GM10266 (cell line): ENCODE measurements at regions not wholly inside any gene's neighbourhood (a gene's known extent, or its start where the extent isn't known, plus 50 kb on each side); places are given as distances from the start of the nearest gene placed in this dataset.

ENCODE experiments used
- DNase-seq: peaks from one replicate; pipeline ENCODE4 v3.0.0; 2012; ENCODE audit errors: extremely low spot score
- CTCF ChIP-seq: IDR thresholded peaks from 2 replicates; pipeline ENCODE4 v1.5.1; 2012; ENCODE audit warnings: mild to moderate bottlenecking, low read depth; ENCODE audit not compliant: control insufficient read depth, insufficient read depth; ENCODE audit errors: missing control alignments

- no peak for DNase-seq
- TF ChIP-seq CTCF = no peak
Observed at GRCh38 chr13:109395014-109395413, 391.4 kb downstream of the IRS2 start.

DNA sequence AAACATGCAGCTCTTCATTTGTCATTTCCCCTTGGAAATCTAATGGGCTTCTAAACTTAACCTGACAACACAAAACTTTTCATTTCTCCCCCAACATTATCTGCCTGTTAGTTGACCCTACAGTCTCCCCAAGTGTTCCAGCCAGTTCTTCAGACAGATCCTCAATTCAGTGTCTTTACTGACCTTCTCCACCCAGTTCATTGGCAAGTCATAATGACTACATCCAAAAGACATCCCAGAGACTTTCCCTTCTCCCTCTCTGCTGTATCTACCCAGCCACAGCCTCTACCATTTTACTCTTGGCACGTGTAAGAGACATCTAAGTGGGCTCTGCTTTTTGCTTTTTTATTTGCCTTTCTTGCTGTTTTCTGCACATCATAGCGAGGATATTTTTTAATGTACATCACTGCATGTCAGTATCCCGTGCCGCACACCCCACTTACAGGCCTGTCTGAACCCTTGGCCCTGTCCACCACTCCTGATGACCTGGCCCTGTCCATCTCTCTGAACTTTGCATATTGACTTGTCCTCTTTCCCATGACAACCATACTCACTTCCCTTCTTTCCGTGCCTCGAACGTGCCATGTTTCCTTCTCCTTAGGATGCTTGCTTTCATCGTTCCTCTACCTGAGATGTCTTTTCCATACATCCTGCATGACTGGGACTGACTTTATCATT lies 391.9 kb downstream of the IRS2 start:
- no peak for TF ChIP-seq CTCF
- DNase-seq = no peak

DNA sequence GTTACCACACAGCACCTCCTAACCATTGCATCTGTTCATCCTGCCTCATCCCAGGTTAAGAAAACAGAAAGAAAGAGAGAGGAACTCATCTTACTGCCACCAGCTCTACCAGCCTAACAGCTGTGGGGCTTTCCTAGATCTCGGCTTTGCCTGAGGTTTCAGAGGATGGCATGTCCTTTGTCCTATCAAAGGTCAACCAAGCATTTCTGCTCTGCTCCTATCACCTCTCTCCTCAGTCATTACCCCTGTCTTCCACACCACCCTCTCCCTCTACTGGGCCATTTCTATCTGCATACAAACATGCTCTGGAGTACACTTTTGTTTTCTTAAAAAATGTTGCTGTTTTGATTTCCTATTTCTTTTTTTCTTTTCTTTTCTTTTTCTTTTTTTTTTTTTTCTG lies 393.3 kb downstream of the IRS2 start:
- DNase-seq = no peak
- no peak for TF ChIP-seq CTCF

GRCh38 chr13:109390391-109390790 lies 396.0 kb downstream of the IRS2 start:
- no peak for DNase-seq
- TF ChIP-seq CTCF = no peak

DNA sequence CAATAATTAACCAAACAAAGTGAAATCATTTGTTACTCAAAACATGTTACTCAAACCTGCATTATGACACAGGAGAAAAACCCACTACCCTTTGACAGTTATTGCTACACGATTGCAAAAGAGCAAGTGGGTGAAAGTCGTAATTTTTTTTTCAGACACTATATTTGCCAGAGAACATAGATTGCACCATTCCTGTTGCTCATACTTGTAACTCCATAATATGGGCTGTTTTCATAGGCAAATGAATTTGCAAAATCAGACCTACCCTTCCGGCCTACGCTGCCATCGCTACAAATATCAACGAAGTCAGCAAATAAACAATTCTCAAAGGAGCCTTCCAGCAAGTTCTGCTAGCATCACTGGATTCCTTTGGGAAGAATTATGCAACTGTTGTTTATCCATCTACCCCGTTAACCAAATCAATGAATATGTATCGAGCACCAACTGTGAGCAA lies 396.5 kb downstream of the IRS2 start:
- DNase-seq = no peak
- TF ChIP-seq CTCF = no peak

DNA sequence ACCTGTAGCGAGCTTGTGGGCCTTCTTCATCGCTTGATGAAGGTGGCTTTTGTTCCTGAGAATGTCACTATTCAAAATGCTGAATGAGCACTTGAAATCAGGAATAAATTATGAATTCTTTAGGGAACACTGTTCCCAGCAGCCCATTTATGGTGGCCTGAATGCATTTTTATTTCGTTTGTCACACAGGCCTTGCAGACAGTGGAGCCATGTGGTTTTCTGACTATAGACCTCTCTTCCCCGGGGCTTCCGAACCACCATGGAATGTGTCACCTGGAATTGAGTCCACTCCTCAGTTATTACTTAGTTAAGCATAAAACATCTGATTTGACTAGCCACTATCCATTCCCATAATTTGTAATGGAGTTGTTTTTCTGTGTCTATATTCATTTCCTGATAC lies 396.9 kb downstream of the IRS2 start:
- DNase-seq = no peak
- no peak for TF ChIP-seq CTCF

DNA sequence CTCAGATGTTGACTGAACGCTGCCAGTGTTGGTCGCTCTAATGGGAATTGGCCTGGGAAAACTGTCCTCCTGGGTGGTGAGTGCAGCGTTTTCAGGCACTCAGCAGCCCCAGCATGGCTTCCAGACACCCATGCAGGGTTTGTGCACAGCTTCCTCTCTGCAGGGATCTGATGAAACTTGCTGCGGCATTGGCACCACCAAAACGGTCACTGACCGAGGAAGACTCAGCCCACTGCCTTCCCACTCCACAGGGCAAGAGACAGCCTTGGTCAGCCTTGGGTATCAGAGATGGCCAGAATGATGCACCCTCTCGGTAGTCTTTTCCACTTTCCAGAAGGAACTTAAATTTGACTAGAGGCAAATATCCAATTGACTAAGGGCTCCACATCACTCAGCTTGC lies 398.9 kb downstream of the IRS2 start:
- no peak for TF ChIP-seq CTCF
- DNase-seq = no peak
